Calu3 (cell line): ENCODE measurements at regions not wholly inside any gene's neighbourhood (a gene's known extent, or its start where the extent isn't known, plus 50 kb on each side); places are given as distances from the start of the nearest gene placed in this dataset.

Experiments
- BruUV-seq: library from RNA; stranded (reverse); fragments of 400-500 nt; replicated peaks from 2 replicates; lab custom pipeline; 2021; lab: Mats Ljungman, UMichigan
- CTCF ChIA-PET: fragments of 300-600 bp; sonication (Branson Sonifier 250); formaldehyde crosslinking; loops from one replicate; lab custom pipeline; 2022; ENCODE audit warnings: antibody characterized with exemption; lab: Charles Lee
- DNase-seq: peaks from one replicate; pipeline ENCODE4 v3.0.0; 2022
- H3K27ac Mint-ChIP-seq: one replicate; pipeline ENCODE4 v1.8.0; 2022; ENCODE audit warnings: mixed read lengths; ENCODE audit not compliant: unreplicated experiment
- H3K27me3 Mint-ChIP-seq: one replicate; pipeline ENCODE4 v1.8.0; 2022; ENCODE audit warnings: mixed read lengths; ENCODE audit not compliant: unreplicated experiment
- H3K36me3 Mint-ChIP-seq: one replicate; pipeline ENCODE4 v1.8.0; 2022; ENCODE audit warnings: mild to moderate bottlenecking, moderate library complexity, mixed read lengths; ENCODE audit not compliant: insufficient read depth, unreplicated experiment
- H3K4me1 Mint-ChIP-seq: one replicate; pipeline ENCODE4 v1.8.0; 2022; ENCODE audit warnings: mild to moderate bottlenecking, low read depth, mixed read lengths; ENCODE audit not compliant: unreplicated experiment
- H3K4me3 Mint-ChIP-seq: one replicate; pipeline ENCODE4 v1.8.0; 2022; ENCODE audit warnings: mild to moderate bottlenecking, low read depth, moderate library complexity, mixed read lengths; ENCODE audit not compliant: unreplicated experiment
- H3K9me3 Mint-ChIP-seq: one replicate; pipeline ENCODE4 v1.8.0; 2022; ENCODE audit warnings: low read depth, mixed read lengths; ENCODE audit not compliant: unreplicated experiment
- intact Hi-C: fragments of 100-400 bp; cut with micrococcal nuclease; formaldehyde crosslinking; loops from one replicate; pipeline ENCODE4 v1.10.0; 2022; ENCODE audit not compliant: unreplicated experiment
- TF ChIP-seq, protein P1 (sequence below): fragments of 200-600 bp; IDR thresholded peaks from one replicate; pipeline ENCODE4 v1.8.0; 2022; ENCODE audit warnings: antibody characterized with exemption; ENCODE audit not compliant: unreplicated experiment

GRCh38 chr5:133846478-133847226 is 121.8 kb downstream of the C5orf15 start:
- Mint-ChIP-seq H3K4me3 (no peak overlapping the region), H3K27me3 (peaks cover 85% of the 10 kb centered on the region), H3K9me3 (no peaks in the 10 kb centered on the region), H3K4me1 (no peaks in the 10 kb centered on the region), H3K27ac (no peak overlapping the region), H3K36me3 (no peaks in the 10 kb centered on the region)
- DNase-seq: no peak
- BruUV-seq: no TSS peak
- TF ChIP-seq, protein P1, sequence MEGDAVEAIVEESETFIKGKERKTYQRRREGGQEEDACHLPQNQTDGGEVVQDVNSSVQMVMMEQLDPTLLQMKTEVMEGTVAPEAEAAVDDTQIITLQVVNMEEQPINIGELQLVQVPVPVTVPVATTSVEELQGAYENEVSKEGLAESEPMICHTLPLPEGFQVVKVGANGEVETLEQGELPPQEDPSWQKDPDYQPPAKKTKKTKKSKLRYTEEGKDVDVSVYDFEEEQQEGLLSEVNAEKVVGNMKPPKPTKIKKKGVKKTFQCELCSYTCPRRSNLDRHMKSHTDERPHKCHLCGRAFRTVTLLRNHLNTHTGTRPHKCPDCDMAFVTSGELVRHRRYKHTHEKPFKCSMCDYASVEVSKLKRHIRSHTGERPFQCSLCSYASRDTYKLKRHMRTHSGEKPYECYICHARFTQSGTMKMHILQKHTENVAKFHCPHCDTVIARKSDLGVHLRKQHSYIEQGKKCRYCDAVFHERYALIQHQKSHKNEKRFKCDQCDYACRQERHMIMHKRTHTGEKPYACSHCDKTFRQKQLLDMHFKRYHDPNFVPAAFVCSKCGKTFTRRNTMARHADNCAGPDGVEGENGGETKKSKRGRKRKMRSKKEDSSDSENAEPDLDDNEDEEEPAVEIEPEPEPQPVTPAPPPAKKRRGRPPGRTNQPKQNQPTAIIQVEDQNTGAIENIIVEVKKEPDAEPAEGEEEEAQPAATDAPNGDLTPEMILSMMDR: no peak
- CTCF ChIA-PET: no interaction called here
- intact Hi-C loops: no loop called here

GRCh38 chr5:133845271-133845670 is 123.2 kb downstream of the C5orf15 start:
- DNase-seq: no peak
- no TSS peak for BruUV-seq
- Mint-ChIP-seq H3K27ac (no peak overlapping the region), H3K4me1 (no peaks in the 10 kb centered on the region), H3K9me3 (no peaks in the 10 kb centered on the region), H3K27me3 (peaks cover 85% of the 10 kb centered on the region), H3K36me3 (no peaks in the 10 kb centered on the region), H3K4me3 (no peak overlapping the region)
- TF ChIP-seq, protein P1: no peak
- CTCF ChIA-PET: no interaction called here
- intact Hi-C loops: no loop called here

GRCh38 chr5:133844836-133845235 is 123.6 kb downstream of the C5orf15 start:
- DNase-seq: no peak
- no peak overlapping the region for H3K27ac Mint-ChIP-seq
- H3K4me1 Mint-ChIP-seq: no peaks in the 10 kb centered on the region
- BruUV-seq: no TSS peak
- H3K4me3 Mint-ChIP-seq: no peak overlapping the region
- TF ChIP-seq, protein P1: no peak
- intact Hi-C loops: no loop called here
- H3K36me3 Mint-ChIP-seq: no peaks in the 10 kb centered on the region
- H3K9me3 Mint-ChIP-seq: no peaks in the 10 kb centered on the region
- CTCF ChIA-PET: no interaction called here
- H3K27me3 Mint-ChIP-seq: peaks cover 85% of the 10 kb centered on the region

- no peak for DNase-seq
- Mint-ChIP-seq H3K27ac (no peak overlapping the region), H3K27me3 (peaks cover 85% of the 10 kb centered on the region), H3K9me3 (no peaks in the 10 kb centered on the region), H3K4me1 (no peaks in the 10 kb centered on the region), H3K4me3 (no peak overlapping the region), H3K36me3 (no peaks in the 10 kb centered on the region)
- intact Hi-C loops: no loop called here
- CTCF ChIA-PET: no interaction called here
- BruUV-seq: no TSS peak
- TF ChIP-seq, protein P1: no peak
Observed at GRCh38 chr5:133843911-133844310, 124.5 kb downstream of the C5orf15 start.
